ENCODE measurements at regions not wholly inside any gene's neighbourhood (a gene's known extent, or its start where the extent isn't known, plus 50 kb on each side); places are given as distances from the start of the nearest gene placed in this dataset.

GRCh38 chr4:14566518-14566917 lies 435.8 kb upstream of the CPEB2 start:
- no peaks in the 10 kb centered on the region for H3K27me3 Mint-ChIP-seq
- H3K4me1 Mint-ChIP-seq: no peaks in the 10 kb centered on the region
- no peak overlapping the region for H3K27ac Mint-ChIP-seq
- no peak overlapping the region for H3K4me3 Mint-ChIP-seq
- no peaks in the 10 kb centered on the region for H3K36me3 Mint-ChIP-seq
- peaks cover 0 to 13% (median 5%) of the 10 kb centered on the region in 7 donors for H3K9me3 Mint-ChIP-seq
- ATAC-seq (ENCODE audit: low read depth in 2 of 2) (no peak), DNase-seq (no peak)

- Mint-ChIP-seq H3K4me1 (no peaks in the 10 kb centered on the region), H3K4me3 (no peak overlapping the region), H3K9me3 (peaks cover 0 to 13% (median 5%) of the 10 kb centered on the region in 7 donors), H3K27me3 (no peaks in the 10 kb centered on the region), H3K27ac (no peak overlapping the region), H3K36me3 (no peaks in the 10 kb centered on the region)
- DNase-seq (no peak), ATAC-seq (ENCODE audit: low read depth in 2 of 2) (no peak)
Observed at GRCh38 chr4:14568351-14568750, 433.9 kb upstream of the CPEB2 start.

GRCh38 chr4:14575289-14575688 lies 427.0 kb upstream of the CPEB2 start:
- no peaks in the 10 kb centered on the region for H3K4me1 Mint-ChIP-seq
- H3K27me3 Mint-ChIP-seq: no peaks in the 10 kb centered on the region
- no peak for ATAC-seq (ENCODE audit: low read depth in 2 of 2)
- H3K4me3 Mint-ChIP-seq: no peak overlapping the region
- no peak for DNase-seq
- H3K36me3 Mint-ChIP-seq: no peaks in the 10 kb centered on the region
- H3K27ac Mint-ChIP-seq: no peak overlapping the region
- no peaks in the 10 kb centered on the region for H3K9me3 Mint-ChIP-seq

- no peaks in the 10 kb centered on the region for H3K36me3 Mint-ChIP-seq
- H3K27me3 Mint-ChIP-seq: peaks cover 0 to 3% (median 0%) of the 10 kb centered on the region in 3 donors
- no peak for DNase-seq
- no peak for ATAC-seq (ENCODE audit: low read depth in 2 of 2)
- H3K27ac Mint-ChIP-seq: no peak overlapping the region
- no peaks in the 10 kb centered on the region for H3K4me1 Mint-ChIP-seq
- H3K9me3 Mint-ChIP-seq: peaks cover 0 to under 1% (median 0%) of the 10 kb centered on the region in 7 donors
- H3K4me3 Mint-ChIP-seq: no peak overlapping the region
Observed at GRCh38 chr4:14575919-14576318, 426.4 kb upstream of the CPEB2 start.

- H3K36me3 Mint-ChIP-seq: no peaks in the 10 kb centered on the region
- no peak for ATAC-seq (ENCODE audit: low read depth in 2 of 2)
- no peak overlapping the region for H3K27ac Mint-ChIP-seq
- no peaks in the 10 kb centered on the region for H3K4me1 Mint-ChIP-seq
- peaks cover 0 to 5% (median 0%) of the 10 kb centered on the region in 7 donors for H3K9me3 Mint-ChIP-seq
- no peak for DNase-seq
- no peak overlapping the region for H3K4me3 Mint-ChIP-seq
- peaks cover 0 to 8% (median 6%) of the 10 kb centered on the region in 3 donors for H3K27me3 Mint-ChIP-seq
Observed at GRCh38 chr4:14580061-14580460, 422.2 kb upstream of the CPEB2 start.

- Mint-ChIP-seq H3K36me3 (no peaks in the 10 kb centered on the region), H3K4me1 (no peaks in the 10 kb centered on the region), H3K4me3 (no peak overlapping the region), H3K27ac (no peak overlapping the region), H3K27me3 (peaks cover 0 to 17% (median 6%) of the 10 kb centered on the region in 3 donors), H3K9me3 (peaks cover 0 to 6% (median 3%) of the 10 kb centered on the region in 7 donors)
- no peak for DNase-seq
- ATAC-seq (ENCODE audit: low read depth in 2 of 2): no peak
Observed at GRCh38 chr4:14581741-14582140, 420.5 kb upstream of the CPEB2 start.

GRCh38 chr4:14582677-14583076 lies 419.6 kb upstream of the CPEB2 start:
- Mint-ChIP-seq H3K36me3 (no peaks in the 10 kb centered on the region), H3K9me3 (peaks cover 0 to 6% (median 3%) of the 10 kb centered on the region in 7 donors), H3K27me3 (peaks cover 0 to 17% (median 6%) of the 10 kb centered on the region in 3 donors), H3K4me3 (no peak overlapping the region), H3K4me1 (no peaks in the 10 kb centered on the region), H3K27ac (no peak overlapping the region)
- ATAC-seq (ENCODE audit: low read depth in 2 of 2) (no peak), DNase-seq (no peak)

GRCh38 chr4:14583331-14583730 lies 418.9 kb upstream of the CPEB2 start:
- ATAC-seq (ENCODE audit: low read depth in 2 of 2) (no peak), DNase-seq (no peak)
- Mint-ChIP-seq H3K36me3 (no peaks in the 10 kb centered on the region), H3K4me3 (no peak overlapping the region), H3K9me3 (peaks cover 0 to 6% (median 3%) of the 10 kb centered on the region in 7 donors), H3K27ac (no peak overlapping the region), H3K4me1 (no peaks in the 10 kb centered on the region), H3K27me3 (peaks cover 0 to 17% (median 6%) of the 10 kb centered on the region in 3 donors)

- H3K27ac Mint-ChIP-seq: no peak overlapping the region
- DNase-seq (no peak), ATAC-seq (ENCODE audit: low read depth in 2 of 2) (no peak)
- no peak overlapping the region for H3K4me3 Mint-ChIP-seq
- no peaks in the 10 kb centered on the region for H3K4me1 Mint-ChIP-seq
- peaks cover 0 to 6% (median 3%) of the 10 kb centered on the region in 7 donors for H3K9me3 Mint-ChIP-seq
- peaks cover 0 to 17% (median 6%) of the 10 kb centered on the region in 3 donors for H3K27me3 Mint-ChIP-seq
- no peaks in the 10 kb centered on the region for H3K36me3 Mint-ChIP-seq
Observed at GRCh38 chr4:14583752-14584151, 418.5 kb upstream of the CPEB2 start.

GRCh38 chr4:14592950-14593349 lies 409.3 kb upstream of the CPEB2 start:
- no peak for DNase-seq
- ATAC-seq (ENCODE audit: low read depth in 2 of 2): no peak
- peaks cover 0 to 3% (median 0%) of the 10 kb centered on the region in 3 donors for H3K4me1 Mint-ChIP-seq
- H3K27ac Mint-ChIP-seq: no peak overlapping the region
- peaks cover 0 to 14% (median 0%) of the 10 kb centered on the region in 7 donors for H3K9me3 Mint-ChIP-seq
- no peak overlapping the region for H3K4me3 Mint-ChIP-seq
- H3K36me3 Mint-ChIP-seq: no peaks in the 10 kb centered on the region
- peaks cover 0 to 3% (median 0%) of the 10 kb centered on the region in 3 donors for H3K27me3 Mint-ChIP-seq

- peaks cover 0 to 14% (median 3%) of the 10 kb centered on the region in 7 donors for H3K9me3 Mint-ChIP-seq
- H3K27me3 Mint-ChIP-seq: peaks cover 0 to 2% (median 0%) of the 10 kb centered on the region in 3 donors
- H3K4me3 Mint-ChIP-seq: no peak overlapping the region
- no peaks in the 10 kb centered on the region for H3K36me3 Mint-ChIP-seq
- H3K4me1 Mint-ChIP-seq: peaks cover 0 to 3% (median 0%) of the 10 kb centered on the region in 3 donors
- DNase-seq (no peak), ATAC-seq (ENCODE audit: low read depth in 2 of 2) (no peak)
- no peak overlapping the region for H3K27ac Mint-ChIP-seq
Observed at GRCh38 chr4:14596028-14596427, 406.3 kb upstream of the CPEB2 start.

GRCh38 chr4:14596437-14596836 lies 405.8 kb upstream of the CPEB2 start:
- DNase-seq: no peak
- no peaks in the 10 kb centered on the region for H3K36me3 Mint-ChIP-seq
- no peak for ATAC-seq (ENCODE audit: low read depth in 2 of 2)
- H3K4me3 Mint-ChIP-seq: no peak overlapping the region
- no peak overlapping the region for H3K27ac Mint-ChIP-seq
- peaks cover 0 to 14% (median 3%) of the 10 kb centered on the region in 7 donors for H3K9me3 Mint-ChIP-seq
- H3K4me1 Mint-ChIP-seq: peaks cover 0 to 3% (median 0%) of the 10 kb centered on the region in 3 donors
- H3K27me3 Mint-ChIP-seq: no peaks in the 10 kb centered on the region

GRCh38 chr4:14596904-14597303 lies 405.4 kb upstream of the CPEB2 start:
- Mint-ChIP-seq H3K4me1 (peaks cover 0 to 3% (median 0%) of the 10 kb centered on the region in 3 donors), H3K9me3 (peaks cover 0 to 14% (median 3%) of the 10 kb centered on the region in 7 donors), H3K27me3 (no peaks in the 10 kb centered on the region), H3K27ac (peak overlapping the region in 1 of 6 donors; percentile 2), H3K36me3 (no peaks in the 10 kb centered on the region), H3K4me3 (no peak overlapping the region)
- DNase-seq (no peak), ATAC-seq (ENCODE audit: low read depth in 2 of 2) (no peak)

GRCh38 chr4:14602206-14602605 lies 400.1 kb upstream of the CPEB2 start:
- Mint-ChIP-seq H3K36me3 (no peaks in the 10 kb centered on the region), H3K4me3 (no peak overlapping the region), H3K9me3 (peaks cover 0 to 3% (median 0%) of the 10 kb centered on the region in 7 donors), H3K27ac (no peak overlapping the region), H3K4me1 (no peaks in the 10 kb centered on the region), H3K27me3 (no peaks in the 10 kb centered on the region)
- no peak for ATAC-seq (ENCODE audit: low read depth in 2 of 2)
- DNase-seq: no peak

- Mint-ChIP-seq H3K4me1 (no peaks in the 10 kb centered on the region), H3K27ac (no peak overlapping the region), H3K36me3 (no peaks in the 10 kb centered on the region), H3K27me3 (no peaks in the 10 kb centered on the region), H3K9me3 (peaks cover 0 to 4% (median 0%) of the 10 kb centered on the region in 7 donors), H3K4me3 (no peak overlapping the region)
- ATAC-seq (ENCODE audit: low read depth in 2 of 2): no peak
- no peak for DNase-seq
Observed at GRCh38 chr4:14607001-14607400, 395.3 kb upstream of the CPEB2 start.

Data from naive B cell (primary cell).